Prostate gland (tissue), 2 donors: ENCODE measurements at regions not wholly inside any gene's neighbourhood (a gene's known extent, or its start where the extent isn't known, plus 50 kb on each side); places are given as distances from the start of the nearest gene placed in this dataset.
"Not testable (repeated sequence)": the region's sequence is repeated elsewhere in the genome, so short reads cannot be mapped to it uniquely, and the experiment has no call there.

Experiments used
- DNase-seq: peaks from one replicate; pipeline ENCODE4 v3.0.0-alpha.2; 2019; ENCODE audit warnings: low spot score
- H3K27ac ChIP-seq, 2 donors: fragments of 200-600 bp; sonication (generic); 2 replicates each; pipeline ENCODE4 v1.5.1; 2017 to 2019
- H3K27me3 ChIP-seq: fragments of 200-600 bp; sonication (generic); replicated peaks from 2 replicates; pipeline ENCODE4 v1.5.1; 2019; ENCODE audit not compliant: insufficient read depth
- H3K36me3 ChIP-seq, 2 donors: fragments of 200-600 bp; sonication (generic); 1 replicate in 1 of 2; 2 replicates in 1 of 2; pipeline versions ENCODE4 v1.5.1 to v1.8.1; 2017 to 2019
- H3K4me1 ChIP-seq: fragments of 200-600 bp; sonication (generic); replicated peaks from 2 replicates; pipeline ENCODE4 v1.5.1; 2019
- H3K4me3 ChIP-seq, 2 donors: fragments of 200-600 bp; sonication (generic); 2 replicates each; pipeline ENCODE4 v1.5.1; 2017 to 2019
- H3K9me3 ChIP-seq: fragments of 200-600 bp; sonication (generic); 2 replicates; pipeline ENCODE4 v1.5.1; 2017
- POLR2A ChIP-seq: fragments of 450-650 bp; IDR thresholded peaks from one replicate; pipeline ENCODE4 v1.6.1; 2016; ENCODE audit warnings: antibody characterized with exemption, mild to moderate bottlenecking
- POLR2AphosphoS5 ChIP-seq: sonication (generic); formaldehyde crosslinking; IDR thresholded peaks from one replicate; pipeline ENCODE4 v1.6.1; 2017; ENCODE audit warnings: antibody characterized with exemption
- WGBS: methylation state at CpG from one replicate; pipeline ENCODE4 v1.1.5; 2018; 5-methylcytosine and 5-hydroxymethylcytosine counted together
- intact Hi-C: fragments of 100-400 bp; cut with DNase I; formaldehyde crosslinking; loops from one replicate; pipeline ENCODE4 v1.14.2; 2022
- TF ChIP-seq, protein P1 (sequence below), 4 experiments: fragments of 200-600 bp in 2 of 4; fragments of 450-650 bp in 2 of 4; sonication (generic) in 2 of 4; IDR thresholded peaks; 1 replicate in 3 of 4; 2 replicates in 1 of 4; pipeline ENCODE4 v1.5.1; 2016 to 2019; ENCODE audit warnings: antibody characterized with exemption in 4 of 4, mild to moderate bottlenecking in 2 of 4, moderate library complexity in 2 of 4

DNA sequence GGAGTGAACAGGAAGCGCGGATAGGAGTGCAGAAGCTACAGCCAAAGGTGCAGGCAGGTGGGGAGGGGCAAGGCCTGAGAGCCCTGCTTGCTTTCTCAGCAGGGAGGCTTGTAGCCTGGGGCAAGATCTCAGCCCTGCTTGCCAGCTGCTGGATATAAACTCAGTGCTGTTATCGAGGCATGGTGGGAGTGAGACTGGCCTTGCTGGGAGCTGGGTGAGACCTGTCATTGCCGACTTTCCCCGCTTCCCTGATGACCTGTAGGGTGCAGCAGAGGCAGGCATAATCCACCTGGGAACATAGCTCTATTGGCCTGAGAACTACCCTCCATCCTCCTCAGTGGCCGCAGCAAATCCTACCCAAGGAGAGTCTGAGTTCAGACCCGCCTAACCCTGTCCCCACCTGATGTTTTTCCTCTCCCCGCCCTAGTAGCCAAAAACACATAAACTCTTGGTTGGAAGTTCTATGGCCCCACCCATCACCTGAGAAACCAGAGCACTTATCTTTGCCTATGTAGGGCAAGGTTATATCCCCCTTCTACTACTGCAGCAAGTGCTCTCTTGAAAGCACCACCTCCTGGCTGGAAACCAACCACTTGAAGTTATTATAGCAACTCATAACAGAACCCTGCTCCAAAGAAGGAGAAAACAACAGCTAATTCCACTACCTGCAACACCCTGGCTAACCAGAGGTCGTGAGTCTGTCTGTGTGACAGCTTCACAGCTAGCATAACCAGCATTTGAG, 80.7 kb downstream of the FHIP1A start:
- Histone ChIP-seq H3K4me1 (no peaks in the 10 kb centered on the region), H3K27ac (no peak overlapping the region), H3K4me3 (no peak overlapping the region), H3K36me3 (no peaks in the 10 kb centered on the region), H3K27me3 (no peaks in the 10 kb centered on the region), H3K9me3 (no peaks in the 10 kb centered on the region)
- no peak for TF ChIP-seq POLR2AphosphoS5
- no peak for TF ChIP-seq POLR2A
- TF ChIP-seq, protein P1, sequence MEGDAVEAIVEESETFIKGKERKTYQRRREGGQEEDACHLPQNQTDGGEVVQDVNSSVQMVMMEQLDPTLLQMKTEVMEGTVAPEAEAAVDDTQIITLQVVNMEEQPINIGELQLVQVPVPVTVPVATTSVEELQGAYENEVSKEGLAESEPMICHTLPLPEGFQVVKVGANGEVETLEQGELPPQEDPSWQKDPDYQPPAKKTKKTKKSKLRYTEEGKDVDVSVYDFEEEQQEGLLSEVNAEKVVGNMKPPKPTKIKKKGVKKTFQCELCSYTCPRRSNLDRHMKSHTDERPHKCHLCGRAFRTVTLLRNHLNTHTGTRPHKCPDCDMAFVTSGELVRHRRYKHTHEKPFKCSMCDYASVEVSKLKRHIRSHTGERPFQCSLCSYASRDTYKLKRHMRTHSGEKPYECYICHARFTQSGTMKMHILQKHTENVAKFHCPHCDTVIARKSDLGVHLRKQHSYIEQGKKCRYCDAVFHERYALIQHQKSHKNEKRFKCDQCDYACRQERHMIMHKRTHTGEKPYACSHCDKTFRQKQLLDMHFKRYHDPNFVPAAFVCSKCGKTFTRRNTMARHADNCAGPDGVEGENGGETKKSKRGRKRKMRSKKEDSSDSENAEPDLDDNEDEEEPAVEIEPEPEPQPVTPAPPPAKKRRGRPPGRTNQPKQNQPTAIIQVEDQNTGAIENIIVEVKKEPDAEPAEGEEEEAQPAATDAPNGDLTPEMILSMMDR (IDR thresholded peaks at IDR 0.05) = no peak
- intact Hi-C loops = no loop called here
- 82% methylated on average over 9 of the region's 9 CpGs for WGBS
- DNase-seq = no peak

DNA sequence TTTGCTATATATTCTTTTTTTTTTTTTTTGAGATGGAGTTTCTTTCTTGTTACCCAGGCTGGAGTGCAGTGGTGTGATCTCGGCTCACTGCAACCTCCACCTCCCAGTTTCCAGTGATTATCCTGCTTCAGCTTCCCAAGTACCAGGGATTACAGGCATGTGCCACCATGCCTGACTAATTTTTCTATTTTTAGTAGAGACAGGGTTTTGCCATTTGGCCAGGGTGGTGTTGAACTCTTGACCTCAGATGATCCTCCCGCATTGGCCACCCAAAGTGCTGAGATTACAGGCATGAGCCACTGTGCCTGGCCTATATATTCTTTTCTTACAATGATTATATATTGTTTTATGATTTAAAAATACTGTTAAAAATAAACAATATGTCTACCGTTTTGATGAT, 86.6 kb downstream of the FHIP1A start:
- H3K36me3 ChIP-seq, intact Hi-C loops, DNase-seq, H3K27ac ChIP-seq, H3K4me3 ChIP-seq, H3K4me1 ChIP-seq, H3K27me3 ChIP-seq, H3K9me3 ChIP-seq: not testable (repeated sequence)
- WGBS = 88% methylated on average over 3 of the region's 3 CpGs

DNA sequence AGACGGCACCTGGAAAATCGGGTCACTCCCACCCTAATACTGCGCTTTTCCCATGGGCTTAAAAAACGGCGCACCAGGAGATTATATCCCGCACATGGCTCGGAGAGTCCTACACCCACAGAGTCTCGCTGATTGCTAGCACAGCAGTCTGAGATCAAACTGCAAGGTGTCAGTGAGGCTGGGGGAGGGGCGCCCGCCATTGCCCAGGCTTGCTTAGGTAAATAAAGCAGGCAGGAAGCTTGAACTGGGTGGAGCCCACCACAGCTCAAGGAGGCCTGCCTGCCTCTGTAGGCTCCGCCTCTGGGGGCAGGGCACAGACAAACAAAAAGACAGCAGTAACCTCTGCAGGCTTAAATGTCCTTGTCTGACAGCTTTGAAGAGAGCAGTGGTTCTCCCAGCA, 102.6 kb downstream of the FHIP1A start:
- intact Hi-C loops, DNase-seq, H3K4me3 ChIP-seq, H3K27me3 ChIP-seq, H3K36me3 ChIP-seq, H3K4me1 ChIP-seq, H3K9me3 ChIP-seq, H3K27ac ChIP-seq: not testable (repeated sequence)
- WGBS = 94% methylated on average over 11 of the region's 11 CpGs

DNA sequence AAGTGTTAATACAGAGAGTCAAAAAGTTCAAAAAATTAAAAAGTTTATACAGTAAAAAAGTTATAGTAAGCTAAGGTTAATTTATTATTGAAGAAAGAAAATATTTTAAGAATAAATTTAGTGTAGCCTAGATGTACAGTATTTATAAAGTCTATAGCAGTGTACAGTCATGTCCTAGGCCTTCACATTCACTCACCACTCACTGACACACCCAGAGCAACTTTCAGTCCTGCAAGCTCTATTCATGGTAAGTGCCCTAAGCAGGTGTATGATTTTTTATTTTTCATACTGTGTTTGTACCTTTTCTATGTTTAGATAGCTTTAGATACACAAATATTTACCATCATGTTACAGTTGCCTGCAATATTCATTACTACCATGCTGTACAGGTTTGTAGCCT, 108.9 kb downstream of the FHIP1A start:
- H3K27me3 ChIP-seq = no peaks in the 10 kb centered on the region
- intact Hi-C loops = no loop called here
- no peaks in the 10 kb centered on the region for H3K36me3 ChIP-seq
- H3K4me3 ChIP-seq = no peak overlapping the region
- no peak for DNase-seq
- H3K4me1 ChIP-seq = no peaks in the 10 kb centered on the region
- H3K27ac ChIP-seq = no peak overlapping the region
- TF ChIP-seq POLR2AphosphoS5 = no peak
- TF ChIP-seq, protein P1 (IDR thresholded peaks at IDR 0.05) = no peak
- TF ChIP-seq POLR2A = no peak
- H3K9me3 ChIP-seq = no peaks in the 10 kb centered on the region

DNA sequence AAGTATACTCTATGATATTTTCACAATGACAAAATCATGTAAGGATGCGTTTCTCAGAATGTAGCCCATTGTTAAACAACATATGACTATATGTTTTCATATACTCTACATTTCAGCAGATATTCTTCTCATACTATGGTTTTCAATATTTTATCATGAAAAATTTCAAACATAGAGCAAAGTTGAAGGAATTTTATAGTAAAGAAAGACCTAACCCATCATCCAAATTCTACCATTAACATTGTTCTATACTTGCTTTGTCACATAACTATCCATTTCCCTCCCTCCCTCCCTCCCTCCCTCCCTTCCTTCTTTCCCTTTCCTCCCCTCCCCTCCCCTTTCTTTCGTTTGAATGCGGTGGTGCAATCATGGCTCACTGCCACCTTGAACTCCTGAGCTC, 109.4 kb downstream of the FHIP1A start:
- 59% methylated on average over 3 of the region's 3 CpGs for WGBS
- no peak for DNase-seq
- Histone ChIP-seq H3K4me1 (no peaks in the 10 kb centered on the region), H3K9me3 (no peaks in the 10 kb centered on the region), H3K36me3 (no peaks in the 10 kb centered on the region), H3K27me3 (no peaks in the 10 kb centered on the region), H3K4me3 (no peak overlapping the region), H3K27ac (no peak overlapping the region)
- intact Hi-C loops = no loop called here
- TF ChIP-seq, protein P1 (IDR thresholded peaks at IDR 0.05) = no peak
- TF ChIP-seq POLR2AphosphoS5 (no peak), POLR2A (no peak)

DNA sequence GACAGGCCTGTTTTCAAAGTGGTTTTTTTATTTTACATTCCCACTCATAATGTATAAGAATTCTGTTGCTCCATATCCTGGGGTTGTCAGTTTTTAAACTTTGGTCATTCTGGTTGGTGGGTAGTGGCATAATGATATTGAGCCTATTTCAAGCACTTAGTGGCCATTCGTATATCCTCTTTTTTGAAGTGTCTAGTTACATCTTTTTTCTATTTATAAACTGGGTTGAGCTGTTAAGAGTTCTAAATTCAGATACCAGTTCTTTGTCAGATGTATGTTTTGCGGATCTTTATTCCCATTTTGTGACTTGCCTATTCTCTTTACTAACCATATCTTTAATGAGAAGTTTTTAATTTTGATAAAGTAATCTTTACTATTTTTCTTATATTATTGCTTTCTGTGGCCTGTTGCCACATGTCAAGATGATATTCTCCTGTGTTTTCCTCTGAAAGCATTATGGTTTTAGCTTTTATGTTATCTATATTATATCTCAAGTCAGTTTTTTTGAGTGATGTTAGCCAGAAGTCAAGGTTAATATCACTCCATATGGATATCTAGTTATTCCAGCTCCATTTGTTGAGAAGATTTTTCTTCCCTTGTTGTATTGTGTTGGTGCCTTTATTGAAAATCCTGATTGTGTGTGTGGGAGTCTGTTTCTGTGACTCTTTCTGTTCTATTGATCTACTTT, 110.9 kb downstream of the FHIP1A start:
- no peak for DNase-seq
- Histone ChIP-seq H3K4me3 (no peak overlapping the region), H3K27ac (no peak overlapping the region), H3K9me3 (no peaks in the 10 kb centered on the region), H3K4me1 (no peaks in the 10 kb centered on the region), H3K36me3 (no peaks in the 10 kb centered on the region), H3K27me3 (no peaks in the 10 kb centered on the region)
- 83% methylated on average over 2 of the region's 2 CpGs for WGBS
- TF ChIP-seq POLR2A = no peak
- TF ChIP-seq, protein P1 (IDR thresholded peaks at IDR 0.05) = no peak
- TF ChIP-seq POLR2AphosphoS5 = no peak
- intact Hi-C loops = no loop called here
